Breast epithelium (tissue), 3 donors: ENCODE measurements at regions not wholly inside any gene's neighbourhood (a gene's known extent, or its start where the extent isn't known, plus 50 kb on each side); places are given as distances from the start of the nearest gene placed in this dataset.

ENCODE experiments used
- POLR2A ChIP-seq: fragments of 450-650 bp; IDR thresholded peaks from one replicate; pipeline ENCODE4 v1.6.1; 2016; ENCODE audit warnings: antibody characterized with exemption, mild to moderate bottlenecking, moderate library complexity
- POLR2AphosphoS5 ChIP-seq, 3 donors: sonication (generic); formaldehyde crosslinking; IDR thresholded peaks; one replicate each; pipeline ENCODE4 v1.6.1; 2017; ENCODE audit warnings: antibody characterized with exemption in 3 of 3
- TF ChIP-seq, protein P1 (sequence below), 3 donors: fragments of 450-650 bp; IDR thresholded peaks; one replicate each; pipeline ENCODE4 v1.5.1; 2016 to 2017; ENCODE audit warnings: antibody characterized with exemption in 3 of 3, mild to moderate bottlenecking in 3 of 3, moderate library complexity in 3 of 3

DNA sequence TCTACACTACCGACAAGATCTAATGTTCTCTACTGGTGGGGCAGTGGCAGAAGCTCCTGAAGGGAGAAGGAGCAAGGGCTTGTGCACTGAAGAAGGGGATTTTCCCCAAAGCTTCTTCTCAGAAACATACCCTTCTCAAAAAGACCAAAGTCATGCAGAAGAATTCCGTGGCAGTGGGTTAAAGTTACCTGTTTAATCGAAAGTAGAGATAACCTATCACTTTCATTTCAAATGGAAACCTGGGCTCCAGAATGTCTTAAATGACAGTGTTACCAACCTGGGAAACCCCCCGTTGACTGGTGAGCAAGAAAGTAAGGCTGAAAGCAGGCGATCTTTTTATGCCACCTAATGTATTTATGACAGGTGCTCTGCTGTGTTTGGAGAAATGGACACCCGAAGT is 92.5 kb upstream of the TEX13D start:
- TF ChIP-seq POLR2A (no peak), POLR2AphosphoS5 (IDR thresholded peaks at IDR 0.05) (no peak)
- TF ChIP-seq, protein P1, sequence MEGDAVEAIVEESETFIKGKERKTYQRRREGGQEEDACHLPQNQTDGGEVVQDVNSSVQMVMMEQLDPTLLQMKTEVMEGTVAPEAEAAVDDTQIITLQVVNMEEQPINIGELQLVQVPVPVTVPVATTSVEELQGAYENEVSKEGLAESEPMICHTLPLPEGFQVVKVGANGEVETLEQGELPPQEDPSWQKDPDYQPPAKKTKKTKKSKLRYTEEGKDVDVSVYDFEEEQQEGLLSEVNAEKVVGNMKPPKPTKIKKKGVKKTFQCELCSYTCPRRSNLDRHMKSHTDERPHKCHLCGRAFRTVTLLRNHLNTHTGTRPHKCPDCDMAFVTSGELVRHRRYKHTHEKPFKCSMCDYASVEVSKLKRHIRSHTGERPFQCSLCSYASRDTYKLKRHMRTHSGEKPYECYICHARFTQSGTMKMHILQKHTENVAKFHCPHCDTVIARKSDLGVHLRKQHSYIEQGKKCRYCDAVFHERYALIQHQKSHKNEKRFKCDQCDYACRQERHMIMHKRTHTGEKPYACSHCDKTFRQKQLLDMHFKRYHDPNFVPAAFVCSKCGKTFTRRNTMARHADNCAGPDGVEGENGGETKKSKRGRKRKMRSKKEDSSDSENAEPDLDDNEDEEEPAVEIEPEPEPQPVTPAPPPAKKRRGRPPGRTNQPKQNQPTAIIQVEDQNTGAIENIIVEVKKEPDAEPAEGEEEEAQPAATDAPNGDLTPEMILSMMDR (IDR thresholded peaks at IDR 0.05): no peak
